ENCODE measurements at regions not wholly inside any gene's neighbourhood (a gene's known extent, or its start where the extent isn't known, plus 50 kb on each side); places are given as distances from the start of the nearest gene placed in this dataset.

- no peak overlapping the region for H3K4me2 ChIP-seq (replicated peaks; ENCODE audit: low read depth, low read length, poor library complexity, severe bottlenecking)
- Mint-ChIP-seq H3K4me3 (no peak overlapping the region), H3K27me3 (peaks cover 23% of the 10 kb centered on the region), H3K4me1 (peaks cover 15% of the 10 kb centered on the region), H3K9me3 (ENCODE audit: insufficient read depth) (no peaks in the 10 kb centered on the region), H3K27ac (no peak overlapping the region)
- no peak overlapping the region for H3K4me3 ChIP-seq (ENCODE audit: control extremely low read depth in 1 of 5, extremely low read depth in 1 of 5, insufficient read depth in 1 of 5, low read depth in 2 of 5, low read length in 4 of 5)
- ATAC-seq (ENCODE audit: low read depth), result no peak
- H3K27me3 ChIP-seq (replicated peaks in 1 of 4; ENCODE audit: control extremely low read depth in 1 of 4, control insufficient read depth in 3 of 4, insufficient read depth in 4 of 4, low read length in 3 of 4), result no peaks in the 10 kb centered on the region
- no peaks in the 10 kb centered on the region for H4K20me1 ChIP-seq (ENCODE audit: control insufficient read depth, insufficient read depth, low read length, poor library complexity, severe bottlenecking)
- H3K9me3 ChIP-seq (ENCODE audit: control extremely low read depth in 1 of 3, control insufficient read depth in 2 of 3, insufficient read depth in 1 of 3, low read length in 2 of 3), result no peaks in the 10 kb centered on the region
- DNase-seq, result no peak
- no peaks in the 10 kb centered on the region for H3K79me2 ChIP-seq (ENCODE audit: control insufficient read depth, insufficient read depth, low read length)
- intact Hi-C loops (cut with micrococcal nuclease), result no loop called here
- no peaks in the 10 kb centered on the region for H3K36me3 ChIP-seq (replicated peaks in 1 of 2; ENCODE audit: control extremely low read depth in 1 of 2, control insufficient read depth in 1 of 2, extremely low read depth in 1 of 2, insufficient read depth in 2 of 2, low read length in 1 of 2)
- no peak overlapping the region for H3K9ac ChIP-seq (ENCODE audit: low read length)
- POLR2A ChIA-PET, result no interaction called here
- H3K4me1 ChIP-seq (ENCODE audit: control insufficient read depth in 2 of 2, insufficient read depth in 2 of 2, low read length in 2 of 2), result no peaks in the 10 kb centered on the region
- WGBS (ENCODE audit: insufficient coverage), result 52% methylated on average over 14 of the region's 20 CpGs
- CTCF ChIA-PET, result interaction anchor here (0.8 to 4.0 kb wide), 2 partner anchors 15 to 62 kb away, joined by 3 to 16 read pairs; no protein-coding TSS in a partner anchor
- no peak overlapping the region for H2AFZ ChIP-seq (ENCODE audit: insufficient read depth, low read depth, low read length, poor library complexity, severe bottlenecking)
- TF ChIP-seq CTCF (IDR thresholded peaks at IDR 0.05) (no peak), EZH2 (IDR thresholded peaks at IDR 0.05; ENCODE audit: borderline replicate concordance, insufficient read depth, low read depth, low read length, poor library complexity, severe bottlenecking) (no peak)
- no peak overlapping the region for H3K27ac ChIP-seq (ENCODE audit: low read length in 2 of 2)
Observed at GRCh38 chr13:52906122-52906903, 57.9 kb upstream of the PCDH8 start.

DNA sequence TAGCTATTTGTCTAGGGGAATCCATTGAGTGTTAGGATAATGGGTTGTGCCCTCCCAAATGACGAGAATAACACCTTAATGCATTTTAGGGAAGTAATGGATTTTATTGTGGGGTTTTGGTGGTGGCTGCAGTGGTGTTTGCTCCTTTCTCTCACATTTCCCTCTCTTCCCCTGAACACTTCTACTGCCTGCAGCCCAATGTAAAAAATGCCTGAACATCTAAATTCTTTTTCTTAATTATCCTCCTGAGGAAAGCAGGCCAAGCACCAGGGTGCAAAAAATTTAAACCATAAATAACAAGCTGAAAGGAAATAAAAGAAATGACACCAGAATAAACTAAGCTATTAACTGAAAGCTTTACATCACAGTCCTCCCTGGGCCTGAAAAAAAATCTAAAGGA is 57.3 kb upstream of the PCDH8 start:
- Histone ChIP-seq H3K4me1 (ENCODE audit: control insufficient read depth in 2 of 2, insufficient read depth in 2 of 2, low read length in 2 of 2) (no peaks in the 10 kb centered on the region), H2AFZ (ENCODE audit: insufficient read depth, low read depth, low read length, poor library complexity, severe bottlenecking) (no peak overlapping the region), H3K36me3 (replicated peaks in 1 of 2; ENCODE audit: control extremely low read depth in 1 of 2, control insufficient read depth in 1 of 2, extremely low read depth in 1 of 2, insufficient read depth in 2 of 2, low read length in 1 of 2) (no peaks in the 10 kb centered on the region), H3K9me3 (ENCODE audit: control extremely low read depth in 1 of 3, control insufficient read depth in 2 of 3, insufficient read depth in 1 of 3, low read length in 2 of 3) (no peaks in the 10 kb centered on the region), H3K27ac (ENCODE audit: low read length in 2 of 2) (no peak overlapping the region), H3K4me2 (replicated peaks; ENCODE audit: low read depth, low read length, poor library complexity, severe bottlenecking) (no peak overlapping the region), H3K9ac (ENCODE audit: low read length) (no peak overlapping the region), H3K27me3 (replicated peaks in 1 of 4; ENCODE audit: control extremely low read depth in 1 of 4, control insufficient read depth in 3 of 4, insufficient read depth in 4 of 4, low read length in 3 of 4) (no peaks in the 10 kb centered on the region), H4K20me1 (ENCODE audit: control insufficient read depth, insufficient read depth, low read length, poor library complexity, severe bottlenecking) (no peaks in the 10 kb centered on the region), H3K4me3 (ENCODE audit: control extremely low read depth in 1 of 5, extremely low read depth in 1 of 5, insufficient read depth in 1 of 5, low read depth in 2 of 5, low read length in 4 of 5) (no peak overlapping the region), H3K79me2 (ENCODE audit: control insufficient read depth, insufficient read depth, low read length) (no peaks in the 10 kb centered on the region)
- TF ChIP-seq EZH2 (IDR thresholded peaks at IDR 0.05; ENCODE audit: borderline replicate concordance, insufficient read depth, low read depth, low read length, poor library complexity, severe bottlenecking) (no peak), CTCF (IDR thresholded peaks at IDR 0.05) (no peak)
- no peaks in the 10 kb centered on the region for H3K9me3 Mint-ChIP-seq (ENCODE audit: insufficient read depth)
- DNase-seq (no peak), ATAC-seq (ENCODE audit: low read depth) (no peak)
- ChIA-PET POLR2A (no interaction called here), CTCF (interaction anchor here (0.8 to 4.0 kb wide), 2 partner anchors 16 to 63 kb away, joined by 3 to 16 read pairs; no protein-coding TSS in a partner anchor)
- peaks cover 21% of the 10 kb centered on the region for H3K27me3 Mint-ChIP-seq
- H3K4me1 Mint-ChIP-seq, result peaks cover 15% of the 10 kb centered on the region
- intact Hi-C loops (cut with micrococcal nuclease), result no loop called here
- no peak overlapping the region for H3K27ac Mint-ChIP-seq
- H3K4me3 Mint-ChIP-seq, result no peak overlapping the region
- no CpG with 5 or more reads among the region's 1 CpG for WGBS (ENCODE audit: insufficient coverage)
